GM13977 (cell line): ENCODE measurements at regions not wholly inside any gene's neighbourhood (a gene's known extent, or its start where the extent isn't known, plus 50 kb on each side); places are given as distances from the start of the nearest gene placed in this dataset.

ENCODE experiments used
- DNase-seq: peaks from one replicate; pipeline ENCODE4 v3.0.0; 2012; ENCODE audit warnings: low spot score
- in situ Hi-C: fragments of 300-500 bp; cut with MboI; formaldehyde crosslinking; loops from one replicate; pipeline ENCODE4 v1.12.0; 2022; ENCODE audit warnings: low sequenced_read_pairs, low pct_unique_long_range_greater_than_20kb, mixed read lengths, inconsistent platforms; ENCODE audit not compliant: unreplicated experiment
- TF ChIP-seq, protein P1 (sequence below): IDR thresholded peaks from 2 replicates; pipeline ENCODE4 v1.5.1; 2012; ENCODE audit warnings: mild to moderate bottlenecking, control low read depth; ENCODE audit not compliant: insufficient read depth; ENCODE audit errors: extremely low read depth, missing control alignments

DNA sequence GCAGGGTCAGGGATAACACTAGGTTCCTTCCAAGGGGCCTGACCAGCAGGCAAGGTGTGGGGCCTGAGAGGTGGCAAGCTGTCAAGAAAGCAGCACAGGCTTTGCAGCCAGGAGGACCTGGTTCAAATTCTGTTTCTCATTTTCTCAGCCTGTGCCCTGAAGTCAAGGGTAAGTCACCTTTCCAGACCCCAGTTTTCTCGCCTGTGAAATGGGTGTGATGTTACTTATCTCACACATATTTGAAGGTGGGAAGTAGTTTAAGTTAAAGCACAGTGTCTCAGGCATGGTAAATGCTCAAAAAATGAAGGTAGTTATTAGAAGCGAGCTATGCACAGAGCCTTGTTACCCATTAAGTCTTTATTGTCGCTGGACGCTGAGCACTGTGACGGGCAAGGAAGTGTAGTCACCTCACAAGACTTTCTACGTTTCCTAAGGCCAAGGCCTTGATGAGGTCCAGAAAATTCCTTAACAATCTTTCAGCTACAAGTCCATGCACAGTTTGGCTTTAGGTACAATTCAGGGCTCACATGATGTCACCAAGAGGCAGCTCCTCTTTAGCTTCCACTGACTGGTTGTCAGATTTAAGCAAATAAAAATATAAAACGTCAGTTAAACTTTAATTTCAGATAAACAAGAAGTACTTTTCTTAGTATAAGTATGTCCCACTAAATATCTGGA, 522.6 kb upstream of the PROK2 start:
- no peak for DNase-seq
- TF ChIP-seq, protein P1, sequence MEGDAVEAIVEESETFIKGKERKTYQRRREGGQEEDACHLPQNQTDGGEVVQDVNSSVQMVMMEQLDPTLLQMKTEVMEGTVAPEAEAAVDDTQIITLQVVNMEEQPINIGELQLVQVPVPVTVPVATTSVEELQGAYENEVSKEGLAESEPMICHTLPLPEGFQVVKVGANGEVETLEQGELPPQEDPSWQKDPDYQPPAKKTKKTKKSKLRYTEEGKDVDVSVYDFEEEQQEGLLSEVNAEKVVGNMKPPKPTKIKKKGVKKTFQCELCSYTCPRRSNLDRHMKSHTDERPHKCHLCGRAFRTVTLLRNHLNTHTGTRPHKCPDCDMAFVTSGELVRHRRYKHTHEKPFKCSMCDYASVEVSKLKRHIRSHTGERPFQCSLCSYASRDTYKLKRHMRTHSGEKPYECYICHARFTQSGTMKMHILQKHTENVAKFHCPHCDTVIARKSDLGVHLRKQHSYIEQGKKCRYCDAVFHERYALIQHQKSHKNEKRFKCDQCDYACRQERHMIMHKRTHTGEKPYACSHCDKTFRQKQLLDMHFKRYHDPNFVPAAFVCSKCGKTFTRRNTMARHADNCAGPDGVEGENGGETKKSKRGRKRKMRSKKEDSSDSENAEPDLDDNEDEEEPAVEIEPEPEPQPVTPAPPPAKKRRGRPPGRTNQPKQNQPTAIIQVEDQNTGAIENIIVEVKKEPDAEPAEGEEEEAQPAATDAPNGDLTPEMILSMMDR: no peak

DNA sequence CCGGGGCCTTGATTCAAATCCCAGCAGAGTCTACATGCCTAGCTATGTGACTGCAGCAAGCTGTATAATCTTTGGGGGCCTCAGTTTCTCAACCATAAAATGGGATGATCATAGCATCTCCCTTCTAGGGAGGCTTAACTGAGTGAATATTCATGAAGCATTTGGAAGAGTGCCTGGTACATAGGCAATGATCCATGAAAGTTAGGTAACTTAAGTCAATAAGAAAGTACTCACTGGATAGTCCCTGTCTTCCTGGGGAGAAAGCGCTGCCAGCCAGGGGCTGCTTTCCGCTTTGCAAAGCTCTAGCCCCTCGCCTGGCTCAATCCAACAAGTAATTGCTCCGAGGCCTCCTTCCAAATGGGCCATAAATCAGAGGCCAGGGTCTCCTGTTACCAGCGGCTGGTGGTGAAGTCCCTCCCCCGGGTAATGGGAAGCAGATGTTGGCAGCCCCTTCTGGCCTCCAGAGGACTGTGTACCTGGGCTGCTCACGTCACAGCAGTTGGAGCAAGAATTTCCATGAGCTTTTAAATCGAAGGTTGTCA, 521.9 kb upstream of the PROK2 start:
- TF ChIP-seq, protein P1: no peak

More for the DNA sequence above, 522.6 kb upstream of the PROK2 start:
- in situ Hi-C loops: no loop called here

DNA sequence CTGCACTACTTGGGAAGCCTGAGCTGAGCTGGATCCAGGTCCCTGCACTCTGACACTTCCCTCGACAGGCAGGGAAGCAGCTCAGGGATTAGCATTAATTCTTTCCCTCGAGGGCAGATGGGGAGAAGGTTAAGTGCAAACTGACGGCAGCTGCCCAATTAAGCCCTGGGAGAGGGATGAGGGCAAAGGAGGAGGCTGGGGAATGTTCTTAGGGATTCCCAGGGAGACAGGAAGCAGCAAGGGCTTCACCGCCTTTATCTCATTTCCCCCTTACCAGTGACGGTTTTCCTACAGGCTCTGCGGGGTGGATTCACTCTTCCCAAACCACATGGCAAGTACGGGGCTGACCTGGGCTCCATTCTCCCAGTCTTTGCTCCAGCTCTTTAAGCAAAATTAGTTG, 519.0 kb upstream of the PROK2 start:
- DNase-seq: no peak
- TF ChIP-seq, protein P1: no peak

More for the DNA sequence above, 521.9 kb upstream of the PROK2 start:
- in situ Hi-C loops: no loop called here
- no peak for DNase-seq

DNA sequence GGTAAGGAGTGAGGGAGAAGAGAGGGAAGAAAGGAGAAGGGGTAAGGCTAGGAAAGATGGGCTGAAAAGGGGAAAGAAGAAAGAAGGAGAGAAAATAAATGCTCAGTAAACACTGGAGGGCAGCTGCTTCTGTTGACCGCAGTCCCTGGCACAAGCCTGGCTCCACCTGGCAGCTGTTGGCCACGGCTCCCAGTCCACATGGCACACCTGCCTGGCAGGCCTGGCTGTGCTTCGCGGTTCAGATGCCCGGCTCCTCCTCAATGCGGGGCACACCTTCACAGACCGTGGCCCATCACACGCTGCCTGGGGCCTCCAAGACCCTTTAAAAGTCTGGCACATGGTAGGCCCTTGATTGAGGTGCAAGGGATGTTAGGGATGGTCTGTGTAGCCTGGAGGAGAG, 516.8 kb upstream of the PROK2 start:
- DNase-seq: no peak
- in situ Hi-C loops: no loop called here
- TF ChIP-seq, protein P1: no peak

More for the DNA sequence above, 519.0 kb upstream of the PROK2 start:
- in situ Hi-C loops: no loop called here

DNA sequence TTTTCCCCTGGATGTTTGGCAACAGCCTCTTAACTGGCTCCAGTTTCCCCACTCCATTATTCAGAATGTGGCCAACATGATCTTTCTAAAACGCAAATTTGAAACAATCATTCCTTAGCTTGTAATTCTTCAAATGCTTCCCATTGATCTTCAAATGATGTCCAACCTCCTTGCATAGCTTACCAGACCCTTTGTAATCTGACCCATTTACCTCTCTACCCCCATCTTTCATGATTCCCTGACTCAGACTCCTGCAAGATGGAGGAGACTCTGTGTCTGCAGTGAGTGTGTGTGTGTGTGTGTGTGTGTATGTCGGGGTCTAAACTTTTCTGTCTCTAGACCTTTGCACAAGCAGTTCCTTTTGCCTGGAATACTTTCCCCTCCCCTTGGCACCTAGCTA, 515.7 kb upstream of the PROK2 start:
- in situ Hi-C loops: no loop called here
- TF ChIP-seq, protein P1: no peak
- no peak for DNase-seq

DNA sequence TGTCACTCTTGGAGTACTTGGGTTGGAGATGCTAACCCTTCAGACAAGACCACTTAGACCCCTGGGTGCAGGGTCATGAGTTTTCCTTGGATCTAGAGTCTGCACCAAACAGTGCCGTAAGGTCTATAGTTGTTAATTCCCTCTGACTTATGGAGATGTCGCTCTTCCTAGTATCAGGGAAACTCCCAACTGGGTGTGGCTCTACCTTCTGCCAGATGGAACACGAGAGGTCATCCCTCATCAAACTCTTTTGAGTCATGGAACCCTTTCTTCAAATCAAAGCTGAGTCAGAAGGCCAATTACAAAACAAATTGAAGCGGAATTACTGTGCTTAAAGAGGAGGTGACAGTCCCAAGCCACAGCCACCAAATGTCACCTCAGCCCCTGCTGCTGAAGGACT, 514.9 kb upstream of the PROK2 start:
- TF ChIP-seq, protein P1: no peak
- in situ Hi-C loops: no loop called here
- DNase-seq: no peak
